Ecto neural progenitor cell (in vitro differentiated cells): ENCODE measurements at regions not wholly inside any gene's neighbourhood (a gene's known extent, or its start where the extent isn't known, plus 50 kb on each side); places are given as distances from the start of the nearest gene placed in this dataset.
A peak's percentile ranks its signal among the peaks of the same experiment; 100 is the strongest.

ENCODE experiments used
- DNase-seq: peaks from one replicate; pipeline ENCODE4 v3.0.0-alpha.2; 2018; ENCODE audit warnings: low spot score

GRCh38 chr11:111095327-111095726, 150.2 kb upstream of the POU2AF2 start:
- DNase-seq = no peak

GRCh38 chr11:111093061-111093460, 152.5 kb upstream of the POU2AF2 start:
- no peak for DNase-seq

- DNase-seq = no peak
These were observed 154.1 kb upstream of the POU2AF2 start for GRCh38 chr11:111091321-111091938.

GRCh38 chr11:111089759-111090158, 155.8 kb upstream of the POU2AF2 start:
- no peak for DNase-seq

- DNase-seq = no peak
These were observed 156.6 kb upstream of the POU2AF2 start for GRCh38 chr11:111088847-111089355.

GRCh38 chr11:111086058-111086457, 159.5 kb upstream of the POU2AF2 start:
- DNase-seq = peak; percentile 52

GRCh38 chr11:111082664-111083063, 162.9 kb upstream of the POU2AF2 start:
- no peak for DNase-seq

- DNase-seq = no peak
These were observed 164.5 kb upstream of the POU2AF2 start for GRCh38 chr11:111081021-111081511.

GRCh38 chr11:111077530-111078322, 167.8 kb upstream of the POU2AF2 start:
- no peak for DNase-seq

- DNase-seq = no peak
These were observed 176.5 kb upstream of the POU2AF2 start for GRCh38 chr11:111069066-111069465.

GRCh38 chr11:111067994-111068393, 177.5 kb upstream of the POU2AF2 start:
- no peak for DNase-seq

GRCh38 chr11:111066846-111067245, 178.7 kb upstream of the POU2AF2 start:
- no peak for DNase-seq

- no peak for DNase-seq
These were observed 181.6 kb upstream of the POU2AF2 start for GRCh38 chr11:111063726-111064517.

GRCh38 chr11:111062420-111062819, 183.1 kb upstream of the POU2AF2 start:
- no peak for DNase-seq

- no peak for DNase-seq
These were observed 185.8 kb upstream of the POU2AF2 start for GRCh38 chr11:111059726-111060125.

GRCh38 chr11:111049131-111049530, 196.4 kb upstream of the POU2AF2 start:
- DNase-seq = no peak

- no peak for DNase-seq
These were observed 198.2 kb upstream of the POU2AF2 start for GRCh38 chr11:111047374-111047773.

GRCh38 chr11:111046291-111046690, 199.2 kb upstream of the POU2AF2 start:
- no peak for DNase-seq

GRCh38 chr11:111045874-111046273, 199.7 kb upstream of the POU2AF2 start:
- DNase-seq = no peak

- DNase-seq = no peak
These were observed 200.1 kb upstream of the POU2AF2 start for GRCh38 chr11:111045407-111045803.

GRCh38 chr11:111044751-111045406, 200.6 kb upstream of the POU2AF2 start:
- no peak for DNase-seq

GRCh38 chr11:111039982-111040381, 205.5 kb upstream of the POU2AF2 start:
- no peak for DNase-seq
